ENCODE measurements at regions not wholly inside any gene's neighbourhood (a gene's known extent, or its start where the extent isn't known, plus 50 kb on each side); places are given as distances from the start of the nearest gene placed in this dataset.
"Not testable (repeated sequence)": the region's sequence is repeated elsewhere in the genome, so short reads cannot be mapped to it uniquely, and the experiment has no call there.

DNA sequence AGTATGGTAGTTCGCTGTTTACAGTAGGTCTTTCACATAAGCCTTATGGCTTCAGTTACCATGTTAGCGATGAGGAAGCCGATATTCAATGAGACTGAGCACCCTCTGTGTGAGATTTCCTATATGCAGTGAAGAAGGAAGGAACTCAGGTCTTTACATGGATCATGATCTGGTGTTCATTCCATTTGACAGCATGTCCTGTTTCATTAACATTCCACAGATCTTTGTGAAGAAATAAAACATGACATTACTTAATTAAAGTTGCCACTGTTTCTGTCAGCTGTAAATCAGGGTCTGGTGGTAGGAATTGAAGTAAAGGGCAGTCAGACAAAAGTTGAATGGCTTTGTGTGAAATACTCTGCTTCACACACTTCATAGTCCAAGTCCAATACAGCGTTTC, 768.6 kb downstream of the ZPLD1 start:
- DNase-seq = no peak

DNA sequence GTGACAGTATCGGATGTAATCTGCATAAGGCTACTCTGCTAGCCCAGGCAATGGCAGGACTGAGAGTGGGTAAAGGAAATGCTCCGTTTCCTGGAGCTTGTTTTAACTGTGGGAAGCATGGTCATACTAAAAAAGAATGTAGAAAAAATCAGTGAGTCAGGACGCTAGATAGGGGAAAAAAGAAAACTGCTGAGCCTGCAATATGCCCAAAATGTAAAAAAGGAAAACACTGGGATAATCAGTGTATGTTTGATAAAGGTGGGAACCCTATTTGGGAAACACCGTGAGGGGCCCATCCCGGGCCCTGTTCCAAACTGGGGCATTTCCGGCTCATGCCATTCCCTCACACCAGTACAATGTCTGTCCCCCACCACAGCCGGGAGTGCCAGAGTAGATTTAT, 775.8 kb downstream of the ZPLD1 start:
- no peak for DNase-seq

DNA sequence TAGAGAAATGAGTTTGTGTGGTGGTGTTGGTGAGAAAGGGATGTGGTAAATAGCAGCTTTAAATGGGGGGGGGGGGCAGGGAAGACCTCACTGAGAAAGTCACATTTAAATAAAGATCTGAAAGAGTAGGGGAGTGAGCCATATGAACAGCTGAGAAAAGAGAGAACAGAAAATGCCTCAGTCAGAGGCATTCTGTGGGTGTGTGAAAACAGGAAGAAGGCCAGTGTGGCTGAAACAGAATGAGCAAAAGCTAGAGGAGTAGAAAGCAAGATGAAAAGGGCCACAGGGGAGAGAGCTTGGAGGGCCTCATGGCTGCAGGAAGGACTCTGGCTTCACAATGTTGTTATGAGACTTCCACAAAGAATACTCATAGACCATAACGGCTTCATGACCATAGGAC, 783.3 kb downstream of the ZPLD1 start:
- DNase-seq = no peak

DNA sequence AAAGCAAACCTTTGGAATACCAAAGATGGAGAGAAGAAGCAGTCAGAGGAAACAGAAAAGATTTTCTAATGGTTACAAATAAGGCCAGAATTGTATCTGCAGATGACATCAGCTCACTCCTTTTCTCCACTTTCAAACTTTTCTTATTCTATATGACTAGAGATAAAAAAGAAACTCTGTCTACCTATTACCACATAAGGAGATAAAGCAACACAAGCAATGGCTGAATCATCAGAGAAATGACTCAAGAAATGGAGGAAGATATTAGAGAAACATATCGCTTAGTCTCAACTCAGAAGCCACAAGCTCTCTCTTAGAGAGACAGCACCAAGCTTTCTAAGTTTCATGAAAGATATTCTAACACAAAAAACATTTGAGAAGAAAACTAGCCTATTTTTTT, 784.0 kb downstream of the ZPLD1 start:
- DNase-seq = no peak

DNA sequence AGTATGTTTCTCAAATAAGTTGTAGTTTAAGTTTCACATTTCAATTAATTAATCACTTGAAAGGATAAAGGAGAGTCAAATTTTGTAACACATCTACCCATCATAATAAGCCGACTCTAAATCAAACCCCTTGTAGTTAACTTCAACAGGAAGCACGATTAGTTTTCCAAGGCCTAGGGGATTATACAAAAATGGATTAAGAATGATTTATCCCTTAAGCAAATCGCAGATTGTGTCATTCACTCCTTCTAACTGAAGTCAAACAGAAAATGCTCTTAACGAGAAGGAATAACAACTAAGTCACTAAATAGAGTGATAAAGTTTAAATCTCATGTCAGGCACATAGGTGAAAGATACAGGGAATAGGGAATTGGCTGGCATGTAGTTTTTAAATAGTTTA, 792.8 kb downstream of the ZPLD1 start:
- DNase-seq = no peak

DNA sequence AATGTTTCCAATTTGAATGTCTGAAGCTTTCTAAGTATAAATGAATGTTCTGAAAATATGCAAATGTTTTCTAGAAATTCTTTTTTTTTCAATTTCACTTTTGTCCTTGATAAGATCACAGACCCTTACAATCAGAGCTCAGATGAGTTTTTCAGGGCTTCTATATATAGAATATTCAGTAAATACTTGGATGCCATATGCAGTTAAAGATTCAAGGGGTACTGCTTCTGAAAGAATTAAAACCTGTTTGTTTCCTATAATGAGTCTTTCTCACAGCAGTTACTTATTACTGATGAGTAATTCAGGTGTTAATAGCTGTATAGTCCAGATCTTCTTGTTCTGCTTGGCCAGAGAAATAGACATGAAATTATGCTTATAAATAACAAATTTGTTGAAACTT, 812.6 kb downstream of the ZPLD1 start:
- no peak for DNase-seq

DNA sequence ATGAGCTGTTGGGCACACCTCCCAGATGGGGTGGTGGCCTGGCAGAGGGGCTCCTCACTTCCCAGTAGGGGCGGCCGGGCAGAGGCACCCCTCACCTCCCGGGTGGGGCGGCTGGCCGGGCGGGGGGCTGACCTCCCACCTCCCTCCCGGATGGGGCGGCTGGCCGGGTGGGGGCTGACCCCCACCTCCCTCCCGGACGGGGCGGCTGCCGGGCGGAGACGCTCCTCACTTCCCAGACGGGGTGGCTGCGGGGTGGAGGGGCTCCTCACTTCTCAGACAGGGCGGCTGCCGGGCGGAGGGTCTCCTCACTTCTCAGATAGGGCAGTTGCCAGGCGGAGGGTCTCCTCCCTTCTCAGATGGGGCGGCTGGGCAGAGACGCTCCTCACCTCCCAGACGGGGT, 820.0 kb downstream of the ZPLD1 start:
- DNase-seq = not testable (repeated sequence)

DNA sequence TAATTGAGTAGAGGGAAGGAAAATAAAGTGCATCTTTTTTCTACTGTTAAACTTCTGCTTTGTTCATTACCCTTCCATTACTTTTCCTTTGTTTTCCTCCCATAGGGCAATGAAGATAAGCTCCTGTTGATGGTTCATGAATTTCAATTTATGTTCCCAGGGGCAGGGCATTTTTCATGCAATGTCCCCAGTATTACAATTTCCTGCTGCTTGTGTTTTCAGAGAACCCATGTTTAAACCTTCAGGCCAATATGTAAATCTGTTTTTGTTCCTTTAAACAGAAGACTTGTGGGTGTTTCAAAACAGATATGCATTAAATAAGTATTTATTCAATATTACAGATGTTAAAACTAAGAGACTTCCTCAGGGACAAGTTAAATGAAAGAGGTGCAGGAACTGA, 834.5 kb downstream of the ZPLD1 start:
- DNase-seq = no peak

DNA sequence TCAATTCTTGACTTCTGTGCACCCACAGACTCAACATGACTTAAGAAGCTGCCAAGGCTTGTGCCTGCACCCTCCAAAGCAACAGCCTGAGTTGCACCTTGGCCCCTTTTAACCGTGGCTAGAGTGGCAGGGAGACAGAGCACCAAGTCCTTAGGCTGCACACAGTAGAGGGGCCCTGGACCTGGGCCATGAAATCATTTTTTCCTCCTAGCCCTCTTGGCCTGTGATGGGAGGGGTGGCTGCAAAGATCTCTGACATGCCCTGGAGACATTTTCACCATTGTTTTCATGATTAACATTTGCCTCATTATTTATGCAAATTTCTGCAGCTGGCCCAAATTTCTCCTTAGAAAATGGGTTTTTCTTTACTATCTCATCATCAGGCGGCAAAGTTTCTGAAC, 836.8 kb downstream of the ZPLD1 start:
- no peak for DNase-seq

DNA sequence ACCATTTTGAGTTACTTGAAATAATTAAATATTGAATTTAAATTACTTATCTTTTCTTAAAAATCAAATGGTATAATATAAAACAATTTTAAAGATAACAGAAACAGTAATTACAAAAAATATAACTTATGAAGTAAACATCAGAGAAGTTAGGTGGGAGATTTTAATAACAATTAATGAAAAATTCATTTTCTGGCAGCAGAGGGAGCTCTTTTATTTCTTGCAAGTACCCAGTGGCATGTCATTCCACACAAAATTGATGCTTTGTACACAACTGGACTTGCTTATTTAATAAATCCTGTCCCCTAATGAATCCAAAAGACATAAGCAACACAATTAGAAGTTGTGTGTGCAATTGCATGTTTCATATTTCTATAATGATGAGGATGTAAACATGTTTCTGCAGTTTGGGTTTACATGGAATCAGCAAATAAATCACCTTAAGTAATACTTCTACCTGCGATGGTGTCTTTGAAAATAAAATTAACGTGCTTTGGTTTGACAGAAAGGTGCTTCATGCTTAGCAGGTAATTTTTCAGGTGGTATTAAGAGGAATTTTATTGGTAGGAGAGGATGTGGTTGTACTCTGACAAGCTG, 861.3 kb downstream of the ZPLD1 start:
- DNase-seq = no peak

DNA sequence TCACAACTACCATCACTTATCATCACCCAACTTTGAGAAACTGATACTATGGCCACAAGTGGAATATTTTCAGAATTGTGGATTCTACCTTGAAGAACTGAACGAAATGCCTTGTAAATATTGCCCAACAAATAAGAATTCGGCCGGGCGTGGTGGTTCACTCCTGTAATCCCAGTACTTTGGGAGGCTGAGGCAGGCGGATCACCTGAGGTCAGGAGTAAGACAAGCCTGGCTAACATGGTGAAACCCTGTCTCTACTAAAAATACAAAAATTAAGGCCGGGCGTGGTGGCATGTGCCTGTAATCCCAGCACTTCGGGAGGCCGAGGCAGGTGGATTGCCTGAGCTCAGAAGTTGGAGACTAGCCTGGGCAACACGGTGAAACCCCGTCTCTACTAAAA, 862.7 kb downstream of the ZPLD1 start:
- not testable (repeated sequence) for DNase-seq

DNA sequence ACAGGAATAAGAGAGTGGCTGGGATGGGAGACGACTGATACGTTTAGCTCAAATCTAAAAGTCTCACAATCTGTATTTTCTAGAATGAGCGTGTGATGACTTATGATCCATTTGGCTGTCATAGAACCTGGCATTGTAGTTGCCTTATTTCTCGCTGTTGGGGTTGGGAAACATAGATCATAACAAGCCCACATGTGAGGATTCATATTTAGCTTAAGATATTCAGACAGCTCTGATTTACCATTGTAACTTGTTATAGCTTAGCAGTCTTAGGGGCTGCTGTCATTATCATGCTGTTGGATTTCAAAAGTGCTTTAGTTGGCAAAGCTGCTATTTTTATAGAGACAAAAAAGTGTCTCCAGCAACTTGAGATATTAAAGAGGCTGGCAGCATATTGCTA, 871.3 kb downstream of the ZPLD1 start:
- no peak for DNase-seq

DNA sequence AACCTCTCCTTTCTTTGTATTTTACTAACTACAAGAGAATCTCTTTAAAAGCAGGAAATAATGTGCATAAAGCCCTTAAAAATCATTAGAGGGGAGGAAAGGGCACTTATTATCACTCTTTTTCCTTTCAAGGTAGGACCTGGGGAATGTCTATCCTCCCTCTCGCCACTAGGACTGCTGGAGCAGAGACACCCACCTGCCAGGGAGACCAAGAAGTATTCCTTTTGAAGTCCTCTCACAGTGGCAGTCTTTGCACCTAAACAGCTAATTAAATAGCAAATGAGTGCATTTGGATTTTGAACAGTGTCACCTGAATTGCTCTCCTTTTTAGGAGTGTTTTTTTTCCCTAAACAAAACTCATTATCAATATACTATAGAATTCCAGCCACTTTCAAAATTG, 874.1 kb downstream of the ZPLD1 start:
- no peak for DNase-seq

DNA sequence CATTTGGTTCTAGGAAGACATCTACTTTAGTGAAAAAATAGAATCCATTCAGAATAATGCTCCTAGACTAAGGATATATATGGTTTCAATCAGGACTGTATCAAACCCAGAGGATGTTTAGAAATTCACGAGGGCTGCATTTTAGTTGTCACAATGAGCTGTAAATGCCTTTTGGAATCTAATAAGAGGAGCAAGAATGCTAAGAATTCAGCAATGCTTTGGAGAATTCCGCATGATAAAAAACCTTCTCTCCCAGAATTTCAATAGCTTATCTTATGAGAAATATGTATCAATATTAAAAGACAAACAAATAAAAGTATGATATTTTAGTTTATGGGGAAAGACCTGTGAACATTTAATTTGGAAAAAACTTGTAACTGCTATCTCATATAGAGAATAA, 885.1 kb downstream of the ZPLD1 start:
- DNase-seq = no peak

DNA sequence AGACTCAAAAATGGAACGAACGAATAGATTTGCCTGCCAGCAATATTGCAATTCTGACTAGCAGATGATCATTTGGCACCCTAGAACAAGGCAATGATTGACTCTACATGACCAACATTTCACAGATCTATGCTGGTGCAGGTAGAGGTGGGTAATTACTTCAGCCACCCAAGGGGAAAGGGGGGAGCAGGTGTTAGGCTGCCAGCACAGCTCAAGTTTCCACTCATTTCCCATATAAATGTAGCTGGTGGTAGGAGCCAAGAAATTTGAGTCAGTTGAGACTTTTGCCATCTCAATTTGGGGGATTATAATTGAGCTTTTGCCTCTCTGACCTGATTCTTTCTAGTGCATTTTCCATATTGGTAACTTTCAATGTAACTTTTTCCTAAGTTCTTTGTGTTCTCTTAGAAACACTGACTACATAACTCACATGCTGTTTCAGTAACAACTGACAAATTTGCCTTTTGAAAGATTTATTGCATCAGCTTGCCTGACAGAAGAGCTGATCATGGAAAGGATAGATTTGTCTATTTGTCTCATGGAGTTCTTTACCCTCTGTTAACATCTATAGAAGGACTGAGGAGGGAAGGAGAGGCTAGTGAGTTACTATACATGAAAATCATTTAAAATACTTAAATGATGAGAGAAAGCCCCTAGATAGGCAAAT, 902.5 kb downstream of the ZPLD1 start:
- no peak for DNase-seq

DNA sequence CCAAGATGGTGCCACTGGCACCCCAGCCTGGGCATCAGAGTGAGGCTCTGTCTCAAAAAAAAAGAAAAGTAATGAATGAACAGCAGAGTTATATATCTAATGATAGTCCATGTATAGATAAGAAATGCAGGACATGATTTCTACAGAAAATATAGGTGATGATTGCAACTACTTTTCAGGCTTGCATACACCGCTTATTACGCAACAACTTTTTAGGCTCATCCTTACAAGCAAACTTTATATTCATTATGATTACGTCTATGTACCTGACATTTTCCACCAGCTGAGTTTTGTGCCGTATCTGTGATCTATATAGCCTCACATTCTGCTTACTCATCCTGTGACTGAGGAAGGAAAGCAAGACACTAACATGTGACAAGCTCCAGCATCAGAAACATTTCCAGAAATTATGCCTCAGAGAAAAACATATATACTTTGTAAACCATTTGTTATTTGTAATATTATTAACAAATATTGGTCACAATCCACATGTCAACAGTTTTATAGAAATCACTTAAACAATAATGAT, 906.3 kb downstream of the ZPLD1 start:
- DNase-seq = no peak

DNA sequence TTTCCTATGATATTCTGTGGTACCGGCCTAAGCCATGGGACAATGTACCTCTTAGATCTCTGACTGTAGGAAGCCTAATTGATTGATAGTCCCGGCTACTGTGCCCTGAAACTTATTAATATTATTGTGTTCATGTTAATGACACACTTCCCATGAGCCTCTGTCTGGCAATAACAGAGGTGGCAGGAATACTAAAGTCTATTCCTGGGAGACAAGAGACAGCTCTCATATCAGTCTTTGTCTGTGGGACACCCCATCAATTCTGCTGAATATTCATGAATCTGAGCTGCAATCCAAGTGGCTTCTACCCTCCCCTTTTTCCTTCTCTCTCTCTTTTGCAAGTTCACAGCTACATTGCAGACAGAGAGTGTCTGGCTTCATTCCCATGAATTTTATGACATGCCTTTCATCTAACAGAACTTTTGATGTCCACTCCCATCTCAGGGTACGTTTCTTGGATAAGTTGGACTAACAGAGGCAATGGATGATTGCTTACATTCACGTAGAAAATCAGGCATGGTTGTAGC, 907.5 kb downstream of the ZPLD1 start:
- DNase-seq = no peak

DNA sequence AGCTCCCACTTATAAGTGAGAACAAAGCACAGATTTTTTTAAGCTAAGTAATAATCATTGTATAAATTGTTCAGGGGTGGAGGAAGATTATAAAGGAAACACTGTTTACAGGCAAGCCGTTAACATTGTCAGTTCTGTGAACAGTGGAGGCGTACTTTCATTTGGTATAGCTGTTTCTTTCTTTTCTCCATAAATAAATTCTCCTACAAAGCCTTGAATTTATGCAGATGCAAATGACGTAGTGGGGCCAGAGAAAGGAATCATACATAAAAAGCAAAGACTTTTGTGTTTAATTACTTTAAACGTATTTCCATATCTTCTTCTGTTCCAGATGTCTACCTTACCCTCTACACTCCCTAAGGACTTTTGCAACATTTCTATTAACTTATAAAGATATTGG, 914.9 kb downstream of the ZPLD1 start:
- no peak for DNase-seq

DNA sequence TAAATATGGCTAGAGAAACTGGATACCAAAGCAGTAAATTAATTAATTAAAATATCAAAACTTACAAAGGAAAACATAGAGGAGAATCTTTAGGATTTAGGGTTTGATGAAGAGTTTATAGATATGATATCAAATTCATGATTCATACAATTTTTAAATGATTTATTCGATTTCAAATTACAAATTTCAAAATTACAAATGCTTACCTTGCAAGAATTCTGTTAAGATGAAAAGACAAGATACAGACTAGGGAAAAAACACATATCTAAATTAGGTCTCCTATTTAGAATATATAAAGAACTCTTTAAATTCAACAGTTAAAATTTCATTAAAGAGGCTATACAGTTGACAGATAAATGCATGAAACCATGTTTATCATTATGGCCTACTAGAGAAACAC, 930.7 kb downstream of the ZPLD1 start:
- no peak for DNase-seq

DNA sequence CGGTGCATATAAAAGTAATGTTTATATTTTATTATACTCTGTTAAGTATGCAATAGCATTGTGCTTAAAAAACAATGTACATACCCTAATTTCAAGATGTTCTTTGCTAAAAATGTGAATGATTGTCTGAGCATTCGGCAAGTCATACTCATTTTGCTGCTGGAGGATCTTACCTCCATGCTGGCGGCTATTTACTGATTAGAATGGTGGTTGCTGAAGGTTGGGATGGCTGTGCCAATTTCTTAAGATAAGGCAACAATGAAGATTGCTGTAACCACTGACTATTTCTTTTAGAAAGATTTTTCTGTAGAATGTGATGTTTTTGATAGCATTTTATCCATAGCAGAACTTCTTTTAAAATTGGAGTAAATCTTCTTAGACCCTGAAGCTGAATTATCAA, 932.7 kb downstream of the ZPLD1 start:
- no peak for DNase-seq

DNA sequence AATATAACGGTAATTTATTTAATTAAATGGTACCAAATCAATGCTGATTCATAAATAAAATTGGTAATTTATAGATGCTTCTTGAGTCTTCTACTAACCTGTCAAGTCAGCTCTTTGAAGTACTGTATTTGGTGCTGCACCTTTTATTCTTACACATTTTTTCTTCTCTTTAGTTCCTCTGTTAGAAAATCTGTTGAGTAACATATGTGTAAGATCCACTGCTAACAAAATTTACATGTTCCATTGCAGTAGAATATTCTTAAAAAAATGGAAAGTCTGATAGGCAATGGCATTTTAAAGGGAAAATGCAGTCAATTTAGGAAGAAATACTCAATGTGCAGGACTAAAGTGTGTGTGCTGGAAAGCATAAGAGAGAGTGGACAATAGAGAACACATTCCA, 936.6 kb downstream of the ZPLD1 start:
- DNase-seq = no peak

DNA sequence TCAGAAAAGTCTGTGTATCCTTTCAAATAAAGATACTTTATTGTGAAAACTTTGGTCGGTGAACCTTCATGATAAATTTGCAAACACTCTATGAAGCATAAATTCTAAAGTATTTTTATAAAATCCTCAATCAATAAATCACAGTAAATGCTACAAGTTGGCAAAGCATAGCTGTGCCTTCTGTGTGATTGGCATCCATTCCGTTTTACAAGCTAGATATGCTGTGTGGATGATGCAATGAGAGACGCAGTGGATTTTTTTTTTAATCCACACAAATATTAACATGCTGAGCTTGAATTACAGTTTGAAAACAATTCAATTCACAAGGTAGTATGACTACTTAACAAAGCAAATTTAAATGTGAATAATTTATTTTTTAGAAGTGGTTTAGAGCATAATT, 937.2 kb downstream of the ZPLD1 start:
- no peak for DNase-seq

DNA sequence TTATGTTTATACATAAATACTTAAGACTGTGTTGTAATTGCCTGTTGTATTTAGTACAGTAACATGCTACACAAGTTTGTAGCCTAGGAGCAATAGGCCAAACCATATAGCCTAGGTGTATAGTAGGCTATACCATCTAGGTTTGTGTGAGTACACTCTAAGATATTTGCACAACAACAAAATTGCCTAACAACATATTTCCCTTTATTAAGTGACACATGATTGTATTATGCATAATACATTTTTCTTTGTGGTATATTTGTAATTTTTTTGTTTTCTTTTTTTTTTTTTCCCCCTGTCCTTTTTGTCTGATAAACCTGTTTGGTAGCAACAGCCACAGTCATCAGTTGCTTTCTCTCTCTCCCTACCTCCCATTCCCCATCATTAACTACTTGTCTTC, 945.6 kb downstream of the ZPLD1 start:
- DNase-seq = no peak

DNA sequence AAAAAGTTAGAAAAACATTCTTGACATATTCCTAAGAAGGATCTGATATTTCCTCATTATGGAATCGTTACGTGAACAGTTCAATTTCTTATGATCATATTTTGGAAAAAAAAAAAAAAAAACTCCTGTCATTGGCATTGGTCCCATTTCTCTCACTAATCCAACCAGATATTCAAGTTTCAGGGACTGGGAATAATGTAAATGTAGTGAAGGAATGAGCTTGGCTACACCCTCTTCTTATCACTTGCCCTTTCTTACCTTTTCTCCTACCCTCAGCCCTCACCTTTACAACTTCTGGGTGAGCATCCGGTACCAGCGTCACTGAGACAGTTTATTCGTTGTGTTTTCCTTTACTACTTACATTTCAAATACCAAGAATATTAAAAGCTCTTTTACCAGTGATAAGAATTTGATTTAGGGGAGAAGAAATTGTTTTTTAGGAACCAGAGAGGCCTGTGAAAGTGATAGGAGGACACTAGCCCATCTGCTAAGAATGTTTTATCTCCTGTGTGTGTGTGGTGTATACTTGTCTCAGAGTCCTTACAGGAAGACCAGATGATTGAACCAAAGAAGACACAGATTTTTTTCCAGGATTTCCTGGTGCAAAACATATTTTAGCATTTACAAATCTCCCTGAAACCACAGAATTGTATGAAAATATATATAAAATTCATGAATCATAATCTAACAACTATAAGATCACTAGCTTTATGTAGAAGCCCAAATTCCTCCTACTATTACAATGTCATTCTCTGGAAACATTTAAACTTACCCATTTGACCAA, 946.7 kb downstream of the ZPLD1 start:
- no peak for DNase-seq
